NB4 (cell line): ENCODE measurements at regions not wholly inside any gene's neighbourhood (a gene's known extent, or its start where the extent isn't known, plus 50 kb on each side); places are given as distances from the start of the nearest gene placed in this dataset.

Experiments used
- DNase-seq: peaks from one replicate; pipeline ENCODE4 v3.0.0; 2010; ENCODE audit warnings: low read depth
- H3K4me3 ChIP-seq: one replicate; pipeline ENCODE4 v1.5.1; 2011; ENCODE audit warnings: mild to moderate bottlenecking, low read depth, low read length, moderate library complexity
- MYC ChIP-seq: IDR thresholded peaks from 2 replicates; pipeline ENCODE4 v1.6.1; 2011; ENCODE audit warnings: low read depth, low read length
- POLR2A ChIP-seq: IDR thresholded peaks from 2 replicates; pipeline ENCODE4 v1.6.1; 2011; ENCODE audit warnings: mild to moderate bottlenecking; ENCODE audit not compliant: insufficient read length; ENCODE audit errors: extremely low read depth
- TF ChIP-seq, protein P1 (sequence below): IDR thresholded peaks from one replicate; pipeline ENCODE4 v1.5.1; 2012; ENCODE audit warnings: low read depth, low read length
- TF ChIP-seq, protein P2 (sequence below): IDR thresholded peaks from 2 replicates; pipeline ENCODE4 v1.6.1; 2011; ENCODE audit warnings: low read depth, low read length

DNA sequence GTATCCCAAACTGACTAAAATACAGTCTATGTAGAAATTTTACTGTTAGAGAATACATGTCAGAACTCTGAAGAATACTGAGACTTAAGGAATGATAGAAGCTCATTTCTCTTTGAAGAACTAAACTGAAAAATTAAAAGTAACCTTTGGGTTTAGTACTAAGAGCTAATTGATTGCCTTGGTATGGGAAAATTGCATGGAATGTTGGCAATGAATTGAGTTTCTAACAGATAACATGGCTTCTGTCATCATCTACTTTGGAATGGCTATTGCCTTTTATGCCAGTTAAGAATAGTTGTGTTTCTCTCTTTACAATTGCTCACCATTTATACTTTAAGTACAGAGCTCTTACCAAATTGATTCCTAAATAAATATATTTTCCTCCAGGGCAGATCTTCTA, 308.8 kb upstream of the SYT1 start:
- no peak for DNase-seq
- no peak overlapping the region for H3K4me3 ChIP-seq
- TF ChIP-seq, protein P1, sequence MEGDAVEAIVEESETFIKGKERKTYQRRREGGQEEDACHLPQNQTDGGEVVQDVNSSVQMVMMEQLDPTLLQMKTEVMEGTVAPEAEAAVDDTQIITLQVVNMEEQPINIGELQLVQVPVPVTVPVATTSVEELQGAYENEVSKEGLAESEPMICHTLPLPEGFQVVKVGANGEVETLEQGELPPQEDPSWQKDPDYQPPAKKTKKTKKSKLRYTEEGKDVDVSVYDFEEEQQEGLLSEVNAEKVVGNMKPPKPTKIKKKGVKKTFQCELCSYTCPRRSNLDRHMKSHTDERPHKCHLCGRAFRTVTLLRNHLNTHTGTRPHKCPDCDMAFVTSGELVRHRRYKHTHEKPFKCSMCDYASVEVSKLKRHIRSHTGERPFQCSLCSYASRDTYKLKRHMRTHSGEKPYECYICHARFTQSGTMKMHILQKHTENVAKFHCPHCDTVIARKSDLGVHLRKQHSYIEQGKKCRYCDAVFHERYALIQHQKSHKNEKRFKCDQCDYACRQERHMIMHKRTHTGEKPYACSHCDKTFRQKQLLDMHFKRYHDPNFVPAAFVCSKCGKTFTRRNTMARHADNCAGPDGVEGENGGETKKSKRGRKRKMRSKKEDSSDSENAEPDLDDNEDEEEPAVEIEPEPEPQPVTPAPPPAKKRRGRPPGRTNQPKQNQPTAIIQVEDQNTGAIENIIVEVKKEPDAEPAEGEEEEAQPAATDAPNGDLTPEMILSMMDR: no peak
- TF ChIP-seq POLR2A (no peak), MYC (no peak)
- TF ChIP-seq, protein P2, sequence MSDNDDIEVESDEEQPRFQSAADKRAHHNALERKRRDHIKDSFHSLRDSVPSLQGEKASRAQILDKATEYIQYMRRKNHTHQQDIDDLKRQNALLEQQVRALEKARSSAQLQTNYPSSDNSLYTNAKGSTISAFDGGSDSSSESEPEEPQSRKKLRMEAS: no peak

DNA sequence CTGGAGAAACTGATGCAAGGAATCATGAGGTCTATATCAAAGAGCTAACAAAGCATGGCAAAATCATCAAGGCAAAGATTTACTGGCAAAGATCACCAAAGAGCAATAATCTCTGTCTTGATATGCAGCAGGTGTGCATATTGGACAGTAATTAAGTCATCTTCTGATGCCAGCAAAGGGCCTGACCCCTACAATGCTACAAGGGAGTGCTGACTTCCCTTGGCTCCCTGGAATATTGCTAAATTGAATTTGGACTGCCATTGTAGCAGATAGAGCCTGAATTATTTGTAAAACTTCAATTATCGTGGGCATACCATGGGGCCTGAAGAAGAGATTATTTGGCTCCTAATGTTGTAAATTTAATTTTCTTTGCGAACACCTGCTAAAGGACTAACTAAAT, 307.9 kb upstream of the SYT1 start:
- no peak for DNase-seq
- TF ChIP-seq, protein P1: no peak
- TF ChIP-seq POLR2A: no peak
- TF ChIP-seq MYC: no peak
- TF ChIP-seq, protein P2: no peak
- no peak overlapping the region for H3K4me3 ChIP-seq

DNA sequence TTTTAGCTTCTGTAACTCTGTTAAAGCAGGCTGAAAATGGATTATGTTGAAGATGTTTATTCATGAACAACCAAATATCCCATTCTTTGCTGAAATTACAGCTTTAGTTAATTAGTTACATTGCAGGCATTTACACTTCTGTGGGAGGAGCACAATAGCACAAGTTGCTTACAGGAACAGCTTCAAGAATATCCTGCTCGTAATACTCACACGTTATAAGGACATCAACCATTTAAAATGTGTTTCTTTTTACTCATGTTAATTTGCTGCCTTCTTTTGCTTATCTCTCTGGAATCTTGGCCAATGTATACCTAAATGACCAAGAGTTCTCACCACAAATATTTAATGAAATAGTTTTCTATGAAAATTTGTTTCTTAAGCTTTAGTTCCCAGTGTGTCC, 305.2 kb upstream of the SYT1 start:
- TF ChIP-seq POLR2A (no peak), MYC (no peak)
- TF ChIP-seq, protein P2: no peak
- TF ChIP-seq, protein P1: no peak
- no peak for DNase-seq
- H3K4me3 ChIP-seq: no peak overlapping the region

DNA sequence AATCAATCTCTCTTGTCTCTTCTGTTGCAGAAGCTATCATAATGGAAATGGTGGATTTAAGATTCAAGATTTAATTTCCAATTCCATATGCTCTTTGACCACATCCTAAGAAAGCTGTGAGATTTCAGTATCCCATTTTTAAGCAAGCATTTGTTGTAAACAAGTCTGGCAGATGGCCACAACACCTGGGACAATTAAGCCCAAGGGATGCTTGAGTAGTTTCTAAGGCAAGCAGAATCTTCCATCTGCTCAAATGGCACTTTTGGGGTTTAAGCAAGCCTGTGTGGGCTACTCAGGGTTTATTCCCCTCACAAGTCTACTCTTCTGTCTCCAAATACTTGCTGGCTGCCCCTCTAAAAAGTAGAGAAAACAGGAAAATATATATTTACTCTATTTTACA, 304.7 kb upstream of the SYT1 start:
- H3K4me3 ChIP-seq: no peak overlapping the region
- TF ChIP-seq POLR2A (no peak), MYC (no peak)
- TF ChIP-seq, protein P1: no peak
- TF ChIP-seq, protein P2: no peak
- no peak for DNase-seq

DNA sequence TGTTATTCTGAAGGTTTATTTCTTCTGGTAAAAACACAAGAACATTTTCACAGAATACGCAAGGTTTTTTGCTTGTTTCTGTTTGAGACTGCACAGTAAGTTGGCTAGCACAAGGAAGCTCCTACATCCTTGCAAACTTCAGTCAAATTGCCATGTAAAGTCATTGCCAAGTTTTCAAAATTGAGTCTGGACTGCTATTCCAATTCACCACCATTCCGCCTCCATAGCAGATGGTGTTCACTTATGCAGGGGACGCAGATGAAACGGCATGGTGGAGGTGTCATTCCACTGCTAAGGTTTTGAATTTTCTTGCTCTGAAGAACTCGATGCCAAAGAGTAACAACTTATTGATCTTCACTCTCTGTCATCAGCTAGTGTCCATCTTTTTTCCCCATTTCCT, 303.9 kb upstream of the SYT1 start:
- DNase-seq: no peak

More for the DNA sequence above, 303.9 kb upstream of the SYT1 start:
- H3K4me3 ChIP-seq: no peak overlapping the region
- TF ChIP-seq POLR2A (no peak), MYC (no peak)
- TF ChIP-seq, protein P1: no peak
- TF ChIP-seq, protein P2: no peak
